ENCODE measurements at regions not wholly inside any gene's neighbourhood (a gene's known extent, or its start where the extent isn't known, plus 50 kb on each side); places are given as distances from the start of the nearest gene placed in this dataset.

- no peak for DNase-seq
- H3K56ac ChIP-seq (ENCODE audit: low read length) = no peak overlapping the region
- no peak overlapping the region for H3K23ac ChIP-seq (ENCODE audit: low read length)
- peaks cover 16% of the 10 kb centered on the region for H3K4me1 ChIP-seq (ENCODE audit: control insufficient read depth, low read depth, low read length)
- no peaks in the 10 kb centered on the region for H3K27me3 ChIP-seq (ENCODE audit: insufficient read depth, low read length, poor library complexity)
- no peaks in the 10 kb centered on the region for H3K36me3 ChIP-seq (ENCODE audit: control insufficient read depth, insufficient read depth, low read length)
- H3K79me1 ChIP-seq (ENCODE audit: low read length) = no peaks in the 10 kb centered on the region
- H3K27ac ChIP-seq (ENCODE audit: low read depth, low read length) = no peak overlapping the region
- H3K18ac ChIP-seq (ENCODE audit: low read length) = no peak overlapping the region
- H2BK15ac ChIP-seq (replicated peaks; ENCODE audit: low read depth) = no peak overlapping the region
- no peak overlapping the region for H2AK5ac ChIP-seq (ENCODE audit: low read length)
- H2BK5ac ChIP-seq (ENCODE audit: low read length) = no peak overlapping the region
- no CpG with 5 or more reads among the region's 8 CpGs for WGBS (ENCODE audit: extremely low coverage, insufficient coverage, low lambda C conversion rate)
- H3K4me2 ChIP-seq (ENCODE audit: low read length) = no peak overlapping the region
- H3K4ac ChIP-seq (ENCODE audit: low read depth, low read length) = no peak overlapping the region
- no peak overlapping the region for H4K5ac ChIP-seq (ENCODE audit: low read length)
- no peak overlapping the region for H3K4me3 ChIP-seq (ENCODE audit: low read length)
- H4K8ac ChIP-seq (ENCODE audit: low read depth, low read length) = no peak overlapping the region
- H3K9ac ChIP-seq (ENCODE audit: low read length) = no peak overlapping the region
- no peaks in the 10 kb centered on the region for H3K79me2 ChIP-seq (ENCODE audit: control insufficient read depth, insufficient read depth, low read length)
- H2BK120ac ChIP-seq (ENCODE audit: low read depth, low read length) = no peak overlapping the region
Measured at GRCh38 chr5:107293541-107294210, 377.1 kb downstream of the EFNA5 start.

GRCh38 chr5:107291866-107292265, 378.9 kb downstream of the EFNA5 start:
- Histone ChIP-seq H3K27me3 (ENCODE audit: insufficient read depth, low read length, poor library complexity) (no peaks in the 10 kb centered on the region), H2BK5ac (ENCODE audit: low read length) (no peak overlapping the region), H3K36me3 (ENCODE audit: control insufficient read depth, insufficient read depth, low read length) (no peaks in the 10 kb centered on the region), H3K4me3 (ENCODE audit: low read length) (no peak overlapping the region), H3K4me2 (ENCODE audit: low read length) (no peak overlapping the region), H3K79me2 (ENCODE audit: control insufficient read depth, insufficient read depth, low read length) (no peaks in the 10 kb centered on the region), H3K23ac (ENCODE audit: low read length) (no peak overlapping the region), H3K18ac (ENCODE audit: low read length) (no peak overlapping the region), H2AK5ac (ENCODE audit: low read length) (no peak overlapping the region), H4K8ac (ENCODE audit: low read depth, low read length) (no peak overlapping the region), H3K56ac (ENCODE audit: low read length) (no peak overlapping the region), H3K79me1 (ENCODE audit: low read length) (no peaks in the 10 kb centered on the region), H3K27ac (ENCODE audit: low read depth, low read length) (no peak overlapping the region), H3K4me1 (ENCODE audit: control insufficient read depth, low read depth, low read length) (peaks cover 16% of the 10 kb centered on the region), H3K9ac (ENCODE audit: low read length) (no peak overlapping the region), H3K4ac (ENCODE audit: low read depth, low read length) (no peak overlapping the region), H2BK15ac (replicated peaks; ENCODE audit: low read depth) (no peak overlapping the region), H4K5ac (ENCODE audit: low read length) (no peak overlapping the region), H2BK120ac (ENCODE audit: low read depth, low read length) (no peak overlapping the region)
- no CpG with 5 or more reads among the region's 4 CpGs for WGBS (ENCODE audit: extremely low coverage, insufficient coverage, low lambda C conversion rate)
- DNase-seq = no peak

- Histone ChIP-seq H3K23ac (ENCODE audit: low read length) (no peak overlapping the region), H3K4me3 (ENCODE audit: low read length) (no peak overlapping the region), H3K27me3 (ENCODE audit: insufficient read depth, low read length, poor library complexity) (no peaks in the 10 kb centered on the region), H3K27ac (ENCODE audit: low read depth, low read length) (no peak overlapping the region), H3K4ac (ENCODE audit: low read depth, low read length) (no peak overlapping the region), H3K79me1 (ENCODE audit: low read length) (no peaks in the 10 kb centered on the region), H4K8ac (ENCODE audit: low read depth, low read length) (no peak overlapping the region), H3K4me1 (ENCODE audit: control insufficient read depth, low read depth, low read length) (peaks cover 13% of the 10 kb centered on the region), H3K4me2 (ENCODE audit: low read length) (no peak overlapping the region), H3K79me2 (ENCODE audit: control insufficient read depth, insufficient read depth, low read length) (no peaks in the 10 kb centered on the region), H2BK5ac (ENCODE audit: low read length) (no peak overlapping the region), H2BK15ac (replicated peaks; ENCODE audit: low read depth) (no peak overlapping the region), H3K36me3 (ENCODE audit: control insufficient read depth, insufficient read depth, low read length) (no peaks in the 10 kb centered on the region), H3K18ac (ENCODE audit: low read length) (peak overlapping the region; percentile 51), H4K5ac (ENCODE audit: low read length) (peak overlapping the region; percentile 66), H3K56ac (ENCODE audit: low read length) (no peak overlapping the region), H3K9ac (ENCODE audit: low read length) (no peak overlapping the region), H2AK5ac (ENCODE audit: low read length) (no peak overlapping the region), H2BK120ac (ENCODE audit: low read depth, low read length) (no peak overlapping the region)
- WGBS (ENCODE audit: extremely low coverage, insufficient coverage, low lambda C conversion rate) = no CpG with 5 or more reads among the region's 6 CpGs
- no peak for DNase-seq
Measured at GRCh38 chr5:107290780-107291398, 379.8 kb downstream of the EFNA5 start.

GRCh38 chr5:107289030-107289714, 381.6 kb downstream of the EFNA5 start:
- no peak overlapping the region for H3K4me3 ChIP-seq (ENCODE audit: low read length)
- no peak overlapping the region for H4K8ac ChIP-seq (ENCODE audit: low read depth, low read length)
- H3K56ac ChIP-seq (ENCODE audit: low read length) = no peak overlapping the region
- H3K4me2 ChIP-seq (ENCODE audit: low read length) = no peak overlapping the region
- H2AK5ac ChIP-seq (ENCODE audit: low read length) = no peak overlapping the region
- no peak overlapping the region for H4K5ac ChIP-seq (ENCODE audit: low read length)
- no peak overlapping the region for H3K4ac ChIP-seq (ENCODE audit: low read depth, low read length)
- no peaks in the 10 kb centered on the region for H3K27me3 ChIP-seq (ENCODE audit: insufficient read depth, low read length, poor library complexity)
- WGBS (ENCODE audit: extremely low coverage, insufficient coverage, low lambda C conversion rate) = no CpG with 5 or more reads among the region's 4 CpGs
- no peak overlapping the region for H2BK120ac ChIP-seq (ENCODE audit: low read depth, low read length)
- no peak overlapping the region for H3K18ac ChIP-seq (ENCODE audit: low read length)
- no peak overlapping the region for H3K23ac ChIP-seq (ENCODE audit: low read length)
- no peaks in the 10 kb centered on the region for H3K79me1 ChIP-seq (ENCODE audit: low read length)
- H3K36me3 ChIP-seq (ENCODE audit: control insufficient read depth, insufficient read depth, low read length) = no peaks in the 10 kb centered on the region
- no peak overlapping the region for H3K27ac ChIP-seq (ENCODE audit: low read depth, low read length)
- DNase-seq = no peak
- H3K79me2 ChIP-seq (ENCODE audit: control insufficient read depth, insufficient read depth, low read length) = no peaks in the 10 kb centered on the region
- H2BK5ac ChIP-seq (ENCODE audit: low read length) = no peak overlapping the region
- no peak overlapping the region for H2BK15ac ChIP-seq (replicated peaks; ENCODE audit: low read depth)
- H3K9ac ChIP-seq (ENCODE audit: low read length) = no peak overlapping the region
- peaks cover 2% of the 10 kb centered on the region for H3K4me1 ChIP-seq (ENCODE audit: control insufficient read depth, low read depth, low read length)

- H3K4me3 ChIP-seq (ENCODE audit: low read length) = no peak overlapping the region
- no peaks in the 10 kb centered on the region for H3K79me2 ChIP-seq (ENCODE audit: control insufficient read depth, insufficient read depth, low read length)
- H3K18ac ChIP-seq (ENCODE audit: low read length) = no peak overlapping the region
- DNase-seq = no peak
- H3K56ac ChIP-seq (ENCODE audit: low read length) = no peak overlapping the region
- H3K4me1 ChIP-seq (ENCODE audit: control insufficient read depth, low read depth, low read length) = peaks cover 2% of the 10 kb centered on the region
- no peaks in the 10 kb centered on the region for H3K36me3 ChIP-seq (ENCODE audit: control insufficient read depth, insufficient read depth, low read length)
- H3K9ac ChIP-seq (ENCODE audit: low read length) = no peak overlapping the region
- H3K27me3 ChIP-seq (ENCODE audit: insufficient read depth, low read length, poor library complexity) = no peaks in the 10 kb centered on the region
- no peak overlapping the region for H4K8ac ChIP-seq (ENCODE audit: low read depth, low read length)
- H2BK120ac ChIP-seq (ENCODE audit: low read depth, low read length) = no peak overlapping the region
- no peak overlapping the region for H3K23ac ChIP-seq (ENCODE audit: low read length)
- H2BK5ac ChIP-seq (ENCODE audit: low read length) = no peak overlapping the region
- H3K79me1 ChIP-seq (ENCODE audit: low read length) = no peaks in the 10 kb centered on the region
- H4K5ac ChIP-seq (ENCODE audit: low read length) = no peak overlapping the region
- no peak overlapping the region for H2AK5ac ChIP-seq (ENCODE audit: low read length)
- H3K27ac ChIP-seq (ENCODE audit: low read depth, low read length) = no peak overlapping the region
- H3K4me2 ChIP-seq (ENCODE audit: low read length) = no peak overlapping the region
- WGBS (ENCODE audit: extremely low coverage, insufficient coverage, low lambda C conversion rate) = 100% methylated on average over 1 of the region's 7 CpGs
- H2BK15ac ChIP-seq (replicated peaks; ENCODE audit: low read depth) = no peak overlapping the region
- H3K4ac ChIP-seq (ENCODE audit: low read depth, low read length) = no peak overlapping the region
Measured at GRCh38 chr5:107286447-107287098, 384.2 kb downstream of the EFNA5 start.
